Activated T-helper 2 cell treated with anti-CD3 and anti-CD28 coated beads, Interferon-gamma antibody, Interleukin-2, Interleukin-4, amounts not matched to agents 10 μg/mL and 5 μg/mL and 100 μg/mL, durations not matched to agents 14 hours and 24 hours and 36 hours (primary cell): ENCODE measurements at regions not wholly inside any gene's neighbourhood (a gene's known extent, or its start where the extent isn't known, plus 50 kb on each side); places are given as distances from the start of the nearest gene placed in this dataset.
"Not testable (repeated sequence)": the region's sequence is repeated elsewhere in the genome, so short reads cannot be mapped to it uniquely, and the experiment has no call there.

ENCODE experiments used
- DNase-seq: peaks from one replicate; pipeline ENCODE4 v3.0.0; 2021; ENCODE audit warnings: low spot score
- H3K27ac Mint-ChIP-seq: one replicate; pipeline ENCODE4 v1.8.0; 2021; ENCODE audit warnings: mixed read lengths
- H3K27me3 Mint-ChIP-seq: one replicate; pipeline ENCODE4 v1.8.0; 2021; ENCODE audit warnings: low read depth, mixed read lengths
- H3K36me3 Mint-ChIP-seq: one replicate; pipeline ENCODE4 v1.8.0; 2021; ENCODE audit warnings: low read depth, mixed read lengths
- H3K4me1 Mint-ChIP-seq: one replicate; pipeline ENCODE4 v1.8.0; 2021; ENCODE audit warnings: low read depth, mixed read lengths
- H3K4me3 Mint-ChIP-seq: one replicate; pipeline ENCODE4 v1.8.0; 2021; ENCODE audit warnings: low read depth, mild to moderate bottlenecking, moderate library complexity, mixed read lengths
- H3K9me3 Mint-ChIP-seq: one replicate; pipeline ENCODE4 v1.8.0; 2021; ENCODE audit warnings: mixed read lengths
- intact Hi-C: fragments of 100-400 bp; cut with micrococcal nuclease; formaldehyde crosslinking; loops from one replicate; pipeline ENCODE4 v1.15.1; 2023

- H3K27ac Mint-ChIP-seq, intact Hi-C loops, H3K27me3 Mint-ChIP-seq, DNase-seq, H3K4me3 Mint-ChIP-seq: not testable (repeated sequence)
- peaks cover 30% of the 10 kb centered on the region for H3K4me1 Mint-ChIP-seq
- peaks cover 70% of the 10 kb centered on the region for H3K36me3 Mint-ChIP-seq
- H3K9me3 Mint-ChIP-seq: peaks cover 60% of the 10 kb centered on the region
Measured at GRCh38 chr6:144670259-144670658, 385.1 kb downstream of the UTRN start.

- no peak overlapping the region for H3K4me3 Mint-ChIP-seq
- intact Hi-C loops: loop anchor here (2.0 kb wide), 1 partner anchor 15 kb away; no protein-coding TSS in a partner anchor
- DNase-seq: no peak
- H3K36me3 Mint-ChIP-seq: peaks cover 75% of the 10 kb centered on the region
- peaks cover 32% of the 10 kb centered on the region for H3K4me1 Mint-ChIP-seq
- H3K27me3 Mint-ChIP-seq: no peaks in the 10 kb centered on the region
- H3K27ac Mint-ChIP-seq: no peak overlapping the region
- H3K9me3 Mint-ChIP-seq: peaks cover 60% of the 10 kb centered on the region
Measured at GRCh38 chr6:144673807-144674206, 388.7 kb downstream of the UTRN start.

- Mint-ChIP-seq H3K4me3 (peak overlapping the region; percentile 26), H3K27ac (peak overlapping the region; percentile 69), H3K4me1 (peaks cover 32% of the 10 kb centered on the region), H3K36me3 (peaks cover 69% of the 10 kb centered on the region), H3K27me3 (no peaks in the 10 kb centered on the region), H3K9me3 (peaks cover 52% of the 10 kb centered on the region)
- peak; percentile 27 for DNase-seq
- intact Hi-C loops: loop anchor here (2.0 to 5.0 kb wide), 2 partner anchors 17 to 78 kb away; no protein-coding TSS in a partner anchor
Measured at GRCh38 chr6:144675231-144675861, 390.2 kb downstream of the UTRN start.

- not testable (repeated sequence) for H3K4me3 Mint-ChIP-seq, H3K27me3 Mint-ChIP-seq, H3K27ac Mint-ChIP-seq, DNase-seq
- H3K36me3 Mint-ChIP-seq: peaks cover 68% of the 10 kb centered on the region
- peaks cover 29% of the 10 kb centered on the region for H3K4me1 Mint-ChIP-seq
- intact Hi-C loops: loop anchor here (5.0 kb wide), 1 partner anchor 79 kb away; no protein-coding TSS in a partner anchor
- peaks cover 42% of the 10 kb centered on the region for H3K9me3 Mint-ChIP-seq
Measured at GRCh38 chr6:144676310-144676709, 391.2 kb downstream of the UTRN start.

- DNase-seq, H3K4me3 Mint-ChIP-seq, H3K27me3 Mint-ChIP-seq, H3K27ac Mint-ChIP-seq: not testable (repeated sequence)
- peaks cover 21% of the 10 kb centered on the region for H3K4me1 Mint-ChIP-seq
- intact Hi-C loops: loop anchor here (5.0 kb wide), 1 partner anchor 80 kb away; no protein-coding TSS in a partner anchor
- peaks cover 33% of the 10 kb centered on the region for H3K9me3 Mint-ChIP-seq
- peaks cover 65% of the 10 kb centered on the region for H3K36me3 Mint-ChIP-seq
Measured at GRCh38 chr6:144677263-144677662, 392.1 kb downstream of the UTRN start.

GRCh38 chr6:144678844-144679243 lies 393.7 kb downstream of the UTRN start:
- intact Hi-C loops: loop anchor here (5.0 kb wide), 1 partner anchor 82 kb away; no protein-coding TSS in a partner anchor
- Mint-ChIP-seq H3K27ac (no peak overlapping the region), H3K4me1 (peaks cover 10% of the 10 kb centered on the region), H3K36me3 (peaks cover 63% of the 10 kb centered on the region), H3K27me3 (no peaks in the 10 kb centered on the region), H3K4me3 (no peak overlapping the region), H3K9me3 (peaks cover 18% of the 10 kb centered on the region)
- DNase-seq: no peak

GRCh38 chr6:144681334-144681733 lies 396.2 kb downstream of the UTRN start:
- Mint-ChIP-seq H3K4me3 (no peak overlapping the region), H3K36me3 (peaks cover 69% of the 10 kb centered on the region), H3K9me3 (peaks cover 7% of the 10 kb centered on the region), H3K4me1 (no peaks in the 10 kb centered on the region), H3K27ac (no peak overlapping the region), H3K27me3 (no peaks in the 10 kb centered on the region)
- DNase-seq: no peak
- intact Hi-C loops: no loop called here

- no peak overlapping the region for H3K4me3 Mint-ChIP-seq
- H3K4me1 Mint-ChIP-seq: peaks cover 2% of the 10 kb centered on the region
- H3K27ac Mint-ChIP-seq: no peak overlapping the region
- H3K9me3 Mint-ChIP-seq: peaks cover 23% of the 10 kb centered on the region
- H3K36me3 Mint-ChIP-seq: peaks cover 77% of the 10 kb centered on the region
- intact Hi-C loops: no loop called here
- DNase-seq: no peak
- H3K27me3 Mint-ChIP-seq: no peaks in the 10 kb centered on the region
Measured at GRCh38 chr6:144683216-144684070, 398.3 kb downstream of the UTRN start.

DNA sequence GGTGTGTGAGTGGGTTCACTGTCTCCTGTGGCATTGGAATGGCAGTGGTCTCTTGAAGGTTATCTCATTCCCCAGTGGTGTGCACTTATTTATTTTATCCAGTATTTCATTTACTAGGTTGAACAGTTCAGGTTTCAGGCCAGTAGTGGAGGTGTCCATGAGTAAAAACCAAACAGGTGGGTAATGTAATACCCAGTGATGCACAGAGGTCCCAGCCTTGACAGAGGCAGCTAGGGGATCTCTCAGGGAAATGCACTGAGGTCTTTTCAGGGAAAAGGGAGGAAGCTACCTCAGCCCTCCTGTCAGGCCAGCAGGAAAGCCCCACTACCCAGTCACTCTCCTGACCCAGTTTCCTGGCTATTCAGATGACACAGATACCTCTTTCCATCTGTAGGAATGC lies 403.6 kb downstream of the UTRN start:
- H3K27ac Mint-ChIP-seq: no peak overlapping the region
- no peaks in the 10 kb centered on the region for H3K27me3 Mint-ChIP-seq
- H3K4me1 Mint-ChIP-seq: peaks cover 2% of the 10 kb centered on the region
- H3K4me3 Mint-ChIP-seq: no peak overlapping the region
- H3K36me3 Mint-ChIP-seq: peaks cover 70% of the 10 kb centered on the region
- intact Hi-C loops: no loop called here
- no peak for DNase-seq
- H3K9me3 Mint-ChIP-seq: peaks cover 40% of the 10 kb centered on the region

DNA sequence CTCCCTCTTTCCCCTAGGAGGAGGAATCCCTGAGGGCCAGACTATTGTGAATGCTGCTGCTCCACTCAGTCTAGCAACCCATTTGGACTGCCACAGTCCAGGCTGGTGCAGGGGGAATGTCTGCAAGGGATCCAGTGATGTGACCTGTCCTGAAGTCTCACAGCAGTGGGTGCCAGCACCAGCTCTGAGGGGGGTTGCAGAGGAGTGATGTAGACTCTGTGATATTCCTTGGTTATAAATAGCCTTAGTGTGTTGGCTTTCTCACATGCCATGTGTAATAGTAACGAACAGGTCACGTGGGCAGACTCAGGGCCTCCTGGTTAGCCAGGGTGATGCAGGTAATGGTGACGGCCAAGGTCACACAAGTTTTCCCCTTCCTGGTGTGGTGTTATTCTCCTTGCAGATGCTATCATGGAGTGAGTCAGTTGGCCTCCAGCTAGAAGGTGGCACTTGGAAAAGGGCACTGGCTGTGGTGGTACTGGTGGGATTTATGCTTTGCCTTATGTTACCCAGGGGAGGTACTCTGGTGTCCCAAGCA lies 404.4 kb downstream of the UTRN start:
- peaks cover 40% of the 10 kb centered on the region for H3K9me3 Mint-ChIP-seq
- no peaks in the 10 kb centered on the region for H3K27me3 Mint-ChIP-seq
- DNase-seq: no peak
- intact Hi-C loops: no loop called here
- peaks cover 2% of the 10 kb centered on the region for H3K4me1 Mint-ChIP-seq
- peaks cover 62% of the 10 kb centered on the region for H3K36me3 Mint-ChIP-seq
- H3K27ac Mint-ChIP-seq: no peak overlapping the region
- no peak overlapping the region for H3K4me3 Mint-ChIP-seq

GRCh38 chr6:144690133-144690532 lies 405.0 kb downstream of the UTRN start:
- H3K9me3 Mint-ChIP-seq: peaks cover 40% of the 10 kb centered on the region
- peaks cover 58% of the 10 kb centered on the region for H3K36me3 Mint-ChIP-seq
- H3K4me3 Mint-ChIP-seq: no peak overlapping the region
- no peaks in the 10 kb centered on the region for H3K27me3 Mint-ChIP-seq
- DNase-seq: no peak
- intact Hi-C loops: no loop called here
- no peak overlapping the region for H3K27ac Mint-ChIP-seq
- peaks cover 2% of the 10 kb centered on the region for H3K4me1 Mint-ChIP-seq

DNA sequence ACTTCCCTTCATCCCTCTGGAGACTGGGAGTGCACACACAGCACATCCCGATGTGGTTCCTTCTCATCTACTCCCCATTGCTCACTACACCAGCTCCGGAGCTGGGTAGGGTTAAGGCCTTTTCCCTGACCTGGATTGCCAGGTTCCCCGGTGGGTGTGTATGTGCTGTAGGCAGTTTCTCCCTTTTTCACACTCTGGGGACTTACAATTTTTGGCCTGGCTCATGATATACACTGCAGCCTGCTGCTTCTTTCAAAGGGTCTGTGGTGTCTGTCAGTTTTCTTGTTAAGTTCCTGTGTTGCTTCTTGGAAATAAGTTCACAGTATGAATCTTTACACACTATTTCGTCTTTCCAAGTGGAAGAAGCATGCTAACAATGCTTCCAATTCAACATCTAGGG lies 405.5 kb downstream of the UTRN start:
- Mint-ChIP-seq H3K27ac (no peak overlapping the region), H3K4me1 (peaks cover 2% of the 10 kb centered on the region), H3K4me3 (no peak overlapping the region), H3K36me3 (peaks cover 53% of the 10 kb centered on the region), H3K27me3 (no peaks in the 10 kb centered on the region), H3K9me3 (peaks cover 40% of the 10 kb centered on the region)
- no peak for DNase-seq
- intact Hi-C loops: no loop called here

DNA sequence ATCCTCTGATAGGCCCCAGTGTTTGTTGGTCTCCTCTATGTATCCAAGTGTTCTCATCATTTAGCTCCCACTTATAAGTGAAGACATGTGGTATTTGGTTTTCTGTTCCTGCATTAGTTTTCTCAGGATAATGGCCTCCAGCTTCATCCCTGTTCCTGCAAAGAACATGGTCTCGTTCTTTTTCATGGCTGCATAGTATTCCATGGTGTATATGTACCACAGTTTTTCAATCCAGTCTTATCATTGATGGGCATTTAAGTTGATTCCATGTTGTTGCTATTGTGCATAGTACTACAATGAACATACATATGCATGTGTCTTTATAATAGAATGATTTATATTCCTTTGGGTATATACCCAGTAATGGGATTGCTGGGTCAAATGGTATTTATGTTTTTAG lies 406.9 kb downstream of the UTRN start:
- H3K4me1 Mint-ChIP-seq, DNase-seq, H3K27me3 Mint-ChIP-seq, intact Hi-C loops, H3K4me3 Mint-ChIP-seq, H3K27ac Mint-ChIP-seq: not testable (repeated sequence)
- Mint-ChIP-seq H3K9me3 (peaks cover 29% of the 10 kb centered on the region), H3K36me3 (peaks cover 39% of the 10 kb centered on the region)
